Right renal cortex interstitium (tissue), 3 donors: ENCODE measurements at regions not wholly inside any gene's neighbourhood (a gene's known extent, or its start where the extent isn't known, plus 50 kb on each side); places are given as distances from the start of the nearest gene placed in this dataset.
"Not testable (repeated sequence)": the region's sequence is repeated elsewhere in the genome, so short reads cannot be mapped to it uniquely, and the experiment has no call there.

Experiments used
- DNase-seq, 3 donors: peaks; one replicate each; pipeline ENCODE4 v3.0.0-alpha.2; 2013; ENCODE audit warnings: low read depth in 3 of 3, low spot score in 2 of 3

- DNase-seq, result no peak
Observed at GRCh38 chr2:129912871-129913694, 66.4 kb upstream of the RAB6C start.

- no peak for DNase-seq
Observed at GRCh38 chr2:129913695-129914495, 65.6 kb upstream of the RAB6C start.

- no peak for DNase-seq
Observed at GRCh38 chr2:129914538-129915302, 64.7 kb upstream of the RAB6C start.

- no peak for DNase-seq
Observed at GRCh38 chr2:129915303-129915840, 64.1 kb upstream of the RAB6C start.

GRCh38 chr2:129918604-129919003 lies 60.9 kb upstream of the RAB6C start:
- DNase-seq, result no peak

GRCh38 chr2:129922571-129923264 lies 56.7 kb upstream of the RAB6C start:
- DNase-seq, result no peak

GRCh38 chr2:129923265-129924091 lies 56.0 kb upstream of the RAB6C start:
- no peak for DNase-seq

- not testable (repeated sequence) for DNase-seq
Observed at GRCh38 chr2:129924115-129924514, 55.4 kb upstream of the RAB6C start.

- DNase-seq, result no peak
Observed at GRCh38 chr2:129925381-129925780, 54.1 kb upstream of the RAB6C start.

GRCh38 chr2:129927696-129928095 lies 51.8 kb upstream of the RAB6C start:
- DNase-seq, result no peak

GRCh38 chr2:129929321-129930290 lies 49.9 kb upstream of the RAB6C start:
- DNase-seq, result no peak
